Stimulated activated CD8-positive, alpha-beta memory T cell treated with anti-CD3 and anti-CD28 coated beads, Interleukin-4, amount 100 ng/mL, for 48 hours (primary cell): ENCODE measurements at regions not wholly inside any gene's neighbourhood (a gene's known extent, or its start where the extent isn't known, plus 50 kb on each side); places are given as distances from the start of the nearest gene placed in this dataset.

ENCODE experiments used
- DNase-seq: peaks from one replicate; pipeline ENCODE4 v3.0.0-alpha.2; 2020

DNA sequence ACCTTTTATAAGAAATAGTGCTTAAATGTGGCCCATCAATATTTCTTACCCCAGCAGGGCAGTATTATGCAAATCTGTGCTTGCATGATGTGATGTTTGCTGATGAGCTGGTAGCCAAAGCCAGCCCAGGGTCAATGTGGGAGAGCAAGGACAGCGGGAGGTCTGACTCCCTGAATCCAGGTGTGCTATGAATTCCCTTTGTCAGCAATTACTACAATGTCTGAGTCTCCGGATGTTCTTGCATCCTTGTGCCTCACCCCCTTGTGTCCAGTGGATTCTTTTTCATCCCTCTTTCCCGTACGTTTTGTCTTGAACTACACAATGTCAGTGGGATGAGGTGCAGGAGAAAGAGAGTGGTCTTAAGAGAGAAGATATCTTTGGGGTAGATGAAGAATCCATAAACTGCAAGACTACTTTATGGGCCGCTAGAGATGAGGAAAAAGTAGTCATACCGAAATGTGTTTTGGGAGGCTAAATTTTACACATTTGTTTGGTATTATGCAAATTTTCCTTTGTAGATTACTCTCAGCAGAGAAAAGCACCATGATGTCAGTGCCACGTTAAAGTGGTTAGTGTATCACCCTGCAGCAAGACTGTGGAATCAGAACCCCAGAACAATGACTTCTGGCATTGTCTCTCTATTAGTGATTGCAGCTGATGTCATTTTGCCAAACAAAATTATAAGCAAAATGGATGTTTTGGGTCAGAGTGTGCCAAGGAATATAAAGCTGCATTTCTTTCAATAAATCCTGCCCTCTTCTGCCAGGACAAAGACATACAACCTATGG lies 53.5 kb upstream of the TSHZ3 start:
- DNase-seq: no peak

DNA sequence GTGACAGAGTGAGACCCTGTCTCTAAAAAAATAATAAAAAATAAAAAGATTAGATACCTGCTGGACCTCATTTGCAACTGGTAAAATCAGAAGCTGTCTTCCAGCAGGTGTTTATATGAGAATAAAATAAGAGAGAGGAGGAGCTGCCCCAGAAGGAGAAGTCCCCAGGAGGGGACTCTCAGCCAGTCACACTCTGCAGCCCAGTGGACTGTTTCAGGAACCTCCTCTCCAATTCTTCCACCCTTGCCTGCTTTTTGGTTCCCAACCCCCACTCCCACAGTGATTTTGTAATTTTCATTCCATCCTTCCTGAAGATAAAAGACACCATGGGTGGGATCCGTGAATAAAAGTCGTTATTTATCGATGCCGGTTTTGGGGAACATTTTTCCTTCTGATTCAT lies 56.9 kb upstream of the TSHZ3 start:
- DNase-seq: no peak

DNA sequence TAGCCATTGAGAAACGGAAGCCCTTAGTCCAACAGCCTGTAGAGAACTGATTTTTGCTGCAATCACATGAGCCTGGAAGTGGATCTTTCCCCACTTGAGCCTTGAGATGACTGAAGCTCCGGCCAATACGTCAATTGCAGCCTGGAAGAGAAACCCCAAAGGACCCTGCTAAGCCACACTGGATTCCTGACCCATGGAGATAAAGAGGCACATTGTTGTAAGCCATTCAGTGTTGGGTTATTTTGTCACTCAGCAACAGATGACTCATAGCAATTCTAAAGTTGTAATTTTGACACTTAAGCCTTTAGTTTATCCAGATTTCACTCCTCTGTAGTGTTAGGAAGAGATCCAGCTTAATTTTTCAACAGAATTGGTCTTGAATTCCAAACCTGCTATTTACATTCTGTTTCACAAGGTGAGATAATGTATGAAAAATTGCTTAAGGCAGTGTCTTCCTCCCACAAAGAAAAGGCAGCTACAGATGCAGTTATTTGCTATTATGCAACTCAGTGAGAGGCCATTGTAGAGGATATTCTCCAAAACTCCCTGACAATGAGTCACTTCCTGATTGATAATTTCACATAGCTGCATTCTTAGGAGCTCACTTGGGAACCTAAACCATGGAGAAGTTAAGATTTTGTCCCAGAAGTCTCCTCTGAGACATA lies 59.4 kb upstream of the TSHZ3 start:
- DNase-seq: no peak

GRCh38 chr19:31413353-31413752 lies 64.1 kb upstream of the TSHZ3 start:
- DNase-seq: no peak

GRCh38 chr19:31415322-31415721 lies 66.1 kb upstream of the TSHZ3 start:
- DNase-seq: no peak

DNA sequence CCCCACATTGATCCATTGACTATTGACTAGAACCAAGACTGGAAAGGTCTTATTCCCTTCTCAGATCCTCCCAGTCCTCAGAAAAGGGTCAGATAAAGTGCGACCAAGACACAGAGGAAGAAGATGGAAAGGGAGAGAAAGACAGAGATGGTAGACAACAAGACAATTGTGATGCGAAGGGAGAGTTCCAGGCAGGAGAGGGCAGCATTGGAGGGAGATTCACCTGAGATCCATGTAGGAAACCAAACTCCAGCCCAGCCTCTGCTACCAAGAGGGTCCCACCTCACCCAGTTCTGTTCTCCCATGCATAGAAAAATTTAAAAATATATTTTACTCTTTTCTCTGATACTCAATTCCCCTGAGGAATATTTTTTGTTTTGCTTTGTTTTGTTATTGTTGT lies 67.3 kb upstream of the TSHZ3 start:
- DNase-seq: no peak

GRCh38 chr19:31418055-31418454 lies 68.8 kb upstream of the TSHZ3 start:
- no peak for DNase-seq

DNA sequence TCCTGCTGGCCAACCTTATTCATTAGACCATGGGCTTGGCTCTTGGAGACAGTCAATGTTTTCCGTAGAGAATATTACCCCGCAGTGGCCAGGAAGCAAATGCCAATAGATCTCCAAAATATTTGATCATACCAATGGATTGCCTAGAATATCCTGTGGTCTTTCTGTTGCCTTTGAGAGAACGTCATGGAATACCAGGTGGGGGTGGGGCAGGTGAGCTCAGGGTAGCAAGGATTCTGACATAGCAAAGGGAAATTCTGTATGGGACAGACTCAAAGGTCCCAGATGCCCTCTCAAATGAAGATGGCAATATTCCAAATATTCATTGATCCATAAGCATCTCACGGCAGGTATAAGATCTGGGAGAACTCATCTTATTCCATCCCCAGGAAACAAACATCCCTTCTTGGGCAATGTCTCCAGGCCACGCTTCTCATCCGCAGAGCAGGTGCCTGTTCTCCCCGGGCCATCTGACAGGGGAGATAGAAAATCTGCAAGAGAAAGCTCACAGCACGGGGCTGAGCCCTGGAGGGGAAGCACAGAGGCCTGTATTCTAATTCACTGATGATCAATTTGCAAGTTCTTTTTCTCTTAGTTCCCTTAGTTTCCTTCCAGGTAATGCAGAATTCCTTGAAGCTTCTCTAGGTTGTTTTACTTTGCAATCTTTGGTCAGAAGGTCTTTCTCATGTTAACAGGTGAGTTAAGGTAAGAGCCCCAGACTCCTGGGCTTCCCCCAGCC lies 69.6 kb upstream of the TSHZ3 start:
- no peak for DNase-seq

GRCh38 chr19:31419871-31420445 lies 70.7 kb upstream of the TSHZ3 start:
- no peak for DNase-seq

- DNase-seq: no peak
Measured at GRCh38 chr19:31421082-31421481, 71.8 kb upstream of the TSHZ3 start.

DNA sequence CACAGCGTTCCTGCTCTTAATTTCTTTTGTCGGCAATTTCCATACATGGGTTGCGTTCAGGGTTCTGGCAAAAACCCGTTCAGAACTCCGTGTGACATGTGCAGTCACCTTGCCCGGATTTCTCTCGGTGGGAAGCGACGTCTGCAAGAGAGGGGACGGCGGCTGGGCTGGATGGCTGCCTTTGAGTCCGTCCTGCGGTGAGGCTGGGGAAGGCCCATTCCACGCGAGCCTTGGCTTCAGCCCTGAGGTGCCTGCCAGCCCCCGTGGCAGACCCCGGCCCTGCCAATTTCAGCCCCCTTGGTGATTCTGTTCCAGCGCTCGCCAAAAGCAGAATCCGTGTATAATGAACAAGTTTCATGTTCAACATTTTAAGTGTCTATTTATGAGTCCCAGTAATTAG lies 72.6 kb upstream of the TSHZ3 start:
- no peak for DNase-seq

DNA sequence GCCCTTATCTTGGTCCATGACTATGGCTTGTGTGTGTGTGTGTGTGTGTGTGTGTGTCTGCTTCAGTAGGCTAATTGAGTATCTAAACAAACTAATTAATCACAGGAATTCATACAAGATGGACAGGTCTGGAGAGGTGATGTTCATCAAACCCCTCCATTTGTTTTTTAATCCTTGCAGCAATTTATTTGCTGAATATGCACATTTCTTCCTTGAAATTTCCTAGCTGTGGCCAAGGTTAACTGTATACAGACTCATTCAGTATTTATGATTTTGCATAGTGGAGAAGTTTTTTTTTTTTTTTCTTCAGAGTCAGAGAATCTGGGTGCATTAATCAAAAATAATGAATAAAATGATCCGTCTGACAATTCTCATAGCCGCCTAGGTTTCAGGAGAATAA lies 74.7 kb upstream of the TSHZ3 start:
- DNase-seq: no peak

DNA sequence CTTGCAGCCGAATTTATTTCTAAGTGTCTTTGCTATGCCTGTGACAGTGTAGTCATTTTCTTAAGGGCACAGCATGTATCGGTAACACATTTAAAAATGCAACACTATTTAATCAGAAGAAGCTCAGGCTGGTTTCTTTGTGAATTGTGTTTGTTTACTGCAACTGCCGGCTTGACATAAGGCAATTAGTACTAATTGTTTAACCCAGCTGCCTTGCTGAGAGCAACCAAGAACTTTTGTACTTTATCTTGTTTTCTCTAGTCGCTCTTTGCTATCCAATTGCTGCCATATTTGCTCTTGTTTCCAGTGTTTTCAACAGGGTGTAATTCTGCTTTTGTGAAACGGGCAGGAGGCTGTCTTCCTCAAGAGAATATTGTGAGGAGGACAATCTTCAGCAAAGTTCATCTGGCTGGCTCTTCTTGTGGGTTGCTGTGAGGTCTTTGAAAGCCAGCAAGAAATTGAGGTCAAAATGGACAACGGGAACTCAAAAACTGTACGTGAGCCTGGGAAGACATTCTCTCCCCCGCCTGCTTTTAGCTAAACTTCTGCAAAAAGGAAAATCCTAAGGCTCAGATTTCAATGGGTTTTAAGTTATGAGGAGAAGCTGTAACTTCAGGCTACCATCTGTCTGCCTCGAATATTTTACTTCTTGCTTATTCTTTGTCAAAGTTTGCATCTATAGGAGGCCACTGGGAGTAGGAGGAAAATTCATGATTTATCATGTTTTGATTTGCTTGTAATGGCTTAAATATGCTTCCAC lies 75.8 kb upstream of the TSHZ3 start:
- no peak for DNase-seq

DNA sequence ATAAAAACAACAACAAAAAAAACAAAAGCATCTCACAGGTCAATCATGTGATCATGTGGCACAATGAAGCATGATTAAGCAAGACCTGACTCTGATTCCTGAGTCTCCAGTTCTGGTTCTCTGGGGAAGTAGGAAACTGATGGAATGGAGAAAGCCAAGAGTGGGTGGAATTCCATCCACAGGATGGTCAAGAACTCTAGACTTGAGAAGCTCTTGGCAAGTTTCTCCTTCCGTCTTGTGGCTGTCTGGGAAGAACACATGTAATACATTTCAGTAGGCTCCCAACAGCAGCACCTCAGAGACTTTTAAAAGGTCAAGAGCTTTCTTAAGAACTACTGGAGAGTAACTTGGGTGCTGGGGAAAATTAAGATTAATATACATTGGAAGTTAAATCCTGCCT lies 78.6 kb upstream of the TSHZ3 start:
- no peak for DNase-seq

- DNase-seq: no peak
Measured at GRCh38 chr19:31430381-31430780, 81.1 kb upstream of the TSHZ3 start.

DNA sequence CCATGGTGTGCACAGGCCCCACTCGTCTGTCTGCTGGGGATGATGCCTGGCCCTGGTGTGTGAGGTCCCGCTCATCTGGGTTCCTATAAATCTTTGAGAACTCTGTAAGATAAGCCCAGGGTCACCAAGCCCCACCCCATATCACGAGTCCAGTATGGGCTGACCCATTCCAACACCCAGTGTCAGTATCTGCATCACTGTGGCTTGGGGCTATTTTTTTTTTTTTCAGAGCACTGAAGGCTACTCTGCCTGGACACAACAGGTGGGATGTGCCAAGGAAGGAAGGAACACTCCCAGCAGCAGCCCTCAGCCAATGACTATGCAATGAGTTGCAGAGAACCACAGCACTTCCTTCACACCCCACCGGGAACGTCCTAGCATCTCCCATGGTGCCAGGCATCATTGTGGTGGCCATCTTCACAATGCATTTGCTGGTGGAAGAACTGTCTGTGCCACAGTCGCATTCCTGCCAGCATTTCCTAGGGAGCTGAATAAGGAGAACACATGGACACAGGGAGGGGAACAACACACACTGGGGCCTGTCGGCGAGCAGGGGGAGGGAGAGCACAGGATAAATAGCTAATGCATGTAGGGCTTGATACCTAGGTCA lies 83.1 kb upstream of the TSHZ3 start:
- no peak for DNase-seq

DNA sequence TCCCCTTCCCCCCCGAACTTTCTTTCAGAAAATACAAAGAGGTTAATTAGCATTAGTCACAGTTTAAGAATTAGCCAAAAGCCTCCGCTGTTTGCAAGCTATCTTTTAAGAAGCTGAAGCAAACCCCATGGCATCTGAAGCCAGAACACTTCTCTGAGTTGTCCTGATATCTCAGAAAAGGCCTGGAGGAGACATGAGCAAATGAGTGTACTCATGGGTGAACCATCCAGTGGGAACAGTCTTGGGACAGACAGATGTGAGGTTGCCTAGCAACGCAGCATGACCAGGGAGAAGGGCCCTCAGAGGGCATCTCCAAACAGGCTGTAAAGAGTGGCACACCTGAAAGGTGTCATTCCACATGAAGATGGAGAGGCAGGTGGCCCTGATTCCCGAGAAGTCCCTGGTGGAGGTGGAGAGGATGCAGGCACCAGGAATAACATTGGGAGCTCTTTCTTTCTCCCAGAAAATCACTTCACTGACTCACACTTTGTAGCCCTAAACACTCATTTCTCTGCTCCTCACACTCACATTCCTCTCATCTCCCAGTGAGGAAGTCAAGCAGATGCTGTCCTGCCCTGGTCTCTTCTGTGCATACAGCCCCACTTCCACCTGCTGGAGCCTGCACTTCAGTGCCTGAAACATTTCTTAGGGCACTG lies 87.0 kb upstream of the TSHZ3 start:
- DNase-seq: no peak

DNA sequence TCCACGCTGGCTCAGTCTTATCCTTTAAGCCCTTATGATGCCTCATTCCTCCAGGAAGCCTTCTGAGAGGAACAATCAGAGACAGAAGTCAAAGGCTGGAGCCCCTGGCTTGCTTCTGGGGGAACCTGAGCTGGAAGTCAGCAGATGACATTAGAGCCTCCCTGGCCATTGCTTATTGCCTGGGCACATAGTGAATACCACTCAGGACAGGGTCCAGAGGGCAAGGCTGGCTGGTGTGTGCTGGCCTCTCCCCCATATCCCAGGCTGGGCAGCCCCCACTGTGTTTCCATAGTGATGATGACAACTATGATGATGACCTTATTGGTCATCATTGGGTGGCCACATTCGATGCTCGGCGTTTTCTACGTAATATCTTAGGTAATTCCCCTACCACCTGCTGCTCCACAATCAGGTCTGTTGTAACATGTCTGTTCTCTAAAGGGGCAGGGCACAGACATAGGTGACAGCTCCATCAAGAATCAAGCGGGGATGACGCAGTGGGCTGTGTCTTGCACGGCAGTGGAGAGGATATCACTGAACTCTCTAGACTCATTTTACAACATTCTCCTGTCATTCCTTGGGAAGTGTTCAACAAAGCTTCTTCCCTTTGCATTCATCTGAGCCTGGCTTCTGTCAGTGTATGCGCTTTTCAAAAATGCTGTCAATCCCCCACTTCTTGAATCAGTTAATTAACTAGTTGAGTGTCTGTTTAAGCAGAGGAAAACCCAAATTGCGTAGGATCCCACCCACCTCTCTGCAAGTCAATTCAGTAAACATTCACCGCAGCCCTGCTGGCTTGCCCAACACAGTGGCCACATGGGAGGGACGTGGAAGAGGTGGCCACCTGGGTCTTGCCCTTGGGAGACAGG lies 89.4 kb upstream of the TSHZ3 start:
- no peak for DNase-seq

- DNase-seq: no peak
Measured at GRCh38 chr19:31439270-31439573, 90.0 kb upstream of the TSHZ3 start.

DNA sequence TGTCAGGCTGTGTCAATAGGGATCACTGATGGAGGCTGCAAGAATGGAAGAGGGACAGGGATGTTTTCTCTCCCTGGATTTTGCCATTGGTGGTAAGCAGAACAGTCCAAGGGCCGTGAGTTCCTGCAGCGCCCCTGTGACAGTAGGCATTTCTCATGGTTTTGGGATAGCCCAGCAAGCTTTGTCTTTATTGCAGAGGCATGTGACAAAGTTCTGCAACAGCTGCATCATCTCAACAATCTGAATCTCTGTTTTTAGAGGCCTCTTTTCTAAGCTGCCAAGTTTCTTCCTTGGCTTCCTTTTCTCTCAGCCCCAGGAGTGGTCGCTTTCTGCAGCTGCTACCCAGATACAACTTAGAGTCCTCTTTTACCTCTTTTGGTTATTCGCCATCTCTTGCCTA lies 95.7 kb upstream of the TSHZ3 start:
- DNase-seq: no peak

- no peak for DNase-seq
Measured at GRCh38 chr19:31445406-31445805, 96.2 kb upstream of the TSHZ3 start.
